ENCODE measurements at regions not wholly inside any gene's neighbourhood (a gene's known extent, or its start where the extent isn't known, plus 50 kb on each side); places are given as distances from the start of the nearest gene placed in this dataset.

- in situ Hi-C loops (cut with MboI; ENCODE audit: low pct_unique_long_range_greater_than_20kb, low sequenced_read_pairs, unreplicated experiment): no loop called here
- DNase-seq (ENCODE audit: low spot score): no peak
- no peak for TF ChIP-seq CTCF (IDR thresholded peaks at IDR 0.05; ENCODE audit: extremely low read depth, insufficient read depth, missing control alignments)
These were observed 93.4 kb downstream of the ZFP64 start for GRCh38 chr20:52098186-52098585.

- no peak for DNase-seq (ENCODE audit: low spot score)
- in situ Hi-C loops (cut with MboI; ENCODE audit: low pct_unique_long_range_greater_than_20kb, low sequenced_read_pairs, unreplicated experiment): no loop called here
- no peak for TF ChIP-seq CTCF (IDR thresholded peaks at IDR 0.05; ENCODE audit: extremely low read depth, insufficient read depth, missing control alignments)
These were observed 95.5 kb downstream of the ZFP64 start for GRCh38 chr20:52096117-52096516.

GRCh38 chr20:52094693-52095092 lies 96.9 kb downstream of the ZFP64 start:
- in situ Hi-C loops (cut with MboI; ENCODE audit: low pct_unique_long_range_greater_than_20kb, low sequenced_read_pairs, unreplicated experiment): no loop called here
- DNase-seq (ENCODE audit: low spot score): no peak
- no peak for TF ChIP-seq CTCF (IDR thresholded peaks at IDR 0.05; ENCODE audit: extremely low read depth, insufficient read depth, missing control alignments)

GRCh38 chr20:52093575-52093974 lies 98.0 kb downstream of the ZFP64 start:
- TF ChIP-seq CTCF (IDR thresholded peaks at IDR 0.05; ENCODE audit: extremely low read depth, insufficient read depth, missing control alignments): no peak
- in situ Hi-C loops (cut with MboI; ENCODE audit: low pct_unique_long_range_greater_than_20kb, low sequenced_read_pairs, unreplicated experiment): no loop called here
- DNase-seq (ENCODE audit: low spot score): no peak

- in situ Hi-C loops (cut with MboI; ENCODE audit: low pct_unique_long_range_greater_than_20kb, low sequenced_read_pairs, unreplicated experiment): no loop called here
- DNase-seq (ENCODE audit: low spot score): no peak
- TF ChIP-seq CTCF (IDR thresholded peaks at IDR 0.05; ENCODE audit: extremely low read depth, insufficient read depth, missing control alignments): no peak
These were observed 101.5 kb downstream of the ZFP64 start for GRCh38 chr20:52090035-52090434.

- in situ Hi-C loops (cut with MboI; ENCODE audit: low pct_unique_long_range_greater_than_20kb, low sequenced_read_pairs, unreplicated experiment): no loop called here
- TF ChIP-seq CTCF (IDR thresholded peaks at IDR 0.05; ENCODE audit: extremely low read depth, insufficient read depth, missing control alignments): no peak
- DNase-seq (ENCODE audit: low spot score): no peak
These were observed 104.1 kb downstream of the ZFP64 start for GRCh38 chr20:52087471-52087870.

- TF ChIP-seq CTCF (IDR thresholded peaks at IDR 0.05; ENCODE audit: extremely low read depth, insufficient read depth, missing control alignments): no peak
- in situ Hi-C loops (cut with MboI; ENCODE audit: low pct_unique_long_range_greater_than_20kb, low sequenced_read_pairs, unreplicated experiment): no loop called here
These were observed 104.7 kb downstream of the ZFP64 start for GRCh38 chr20:52086878-52087277.

More at GRCh38 chr20:52086878-52087277, 104.7 kb downstream of the ZFP64 start:
- DNase-seq (ENCODE audit: low spot score): no peak
